ENCODE measurements at regions not wholly inside any gene's neighbourhood (a gene's known extent, or its start where the extent isn't known, plus 50 kb on each side); places are given as distances from the start of the nearest gene placed in this dataset.
A peak's percentile ranks its signal among the peaks of the same experiment; 100 is the strongest.

GRCh38 chr21:38909109-38909508 lies 103.4 kb downstream of the ETS2 start:
- no peaks in the 10 kb centered on the region for H3K27me3 ChIP-seq (ENCODE audit: control insufficient read depth, insufficient read depth, low read length)
- H3K9ac ChIP-seq (ENCODE audit: low read length in 3 of 3): no peak overlapping the region
- DNase-seq (no peak), FAIRE-seq (no peak)
- H3K4me1 ChIP-seq (ENCODE audit: control insufficient read depth in 2 of 3, insufficient read depth in 2 of 3, low read depth in 1 of 3, low read length in 3 of 3): peaks cover 4 to 32% (median 11%) of the 10 kb centered on the region in 3 donors
- TF ChIP-seq CTCF (IDR thresholded peaks at IDR 0.05; ENCODE audit: borderline replicate concordance, extremely low read depth, insufficient read depth): no peak
- H3K36me3 ChIP-seq (ENCODE audit: control insufficient read depth in 2 of 3, insufficient read depth in 3 of 3, low read length in 3 of 3): no peaks in the 10 kb centered on the region
- no peak overlapping the region for H3K4me3 ChIP-seq (ENCODE audit: low read length in 3 of 3)
- H3K9me3 ChIP-seq (ENCODE audit: control insufficient read depth in 2 of 3, insufficient read depth in 1 of 3, low read length in 3 of 3): no peaks in the 10 kb centered on the region
- H3K27ac ChIP-seq (ENCODE audit: low read depth in 2 of 2, low read length in 2 of 2): peak overlapping the region in 1 of 2 donors; percentile 7
- intact Hi-C loops (cut with DNase I): no loop called here

GRCh38 chr21:38908537-38908936 lies 102.8 kb downstream of the ETS2 start:
- Histone ChIP-seq H3K36me3 (ENCODE audit: control insufficient read depth in 2 of 3, insufficient read depth in 3 of 3, low read length in 3 of 3) (no peaks in the 10 kb centered on the region), H3K27me3 (ENCODE audit: control insufficient read depth, insufficient read depth, low read length) (no peaks in the 10 kb centered on the region), H3K27ac (ENCODE audit: low read depth in 2 of 2, low read length in 2 of 2) (peak overlapping the region in 1 of 2 donors; percentile 93), H3K4me1 (ENCODE audit: control insufficient read depth in 2 of 3, insufficient read depth in 2 of 3, low read depth in 1 of 3, low read length in 3 of 3) (peaks cover 1 to 29% (median 11%) of the 10 kb centered on the region in 3 donors), H3K9me3 (ENCODE audit: control insufficient read depth in 2 of 3, insufficient read depth in 1 of 3, low read length in 3 of 3) (no peaks in the 10 kb centered on the region), H3K4me3 (ENCODE audit: low read length in 3 of 3) (no peak overlapping the region), H3K9ac (ENCODE audit: low read length in 3 of 3) (peak overlapping the region in 1 of 3 donors; percentile 12)
- FAIRE-seq (no peak), DNase-seq (no peak)
- TF ChIP-seq CTCF (IDR thresholded peaks at IDR 0.05; ENCODE audit: borderline replicate concordance, extremely low read depth, insufficient read depth): no peak
- intact Hi-C loops (cut with DNase I): no loop called here

DNA sequence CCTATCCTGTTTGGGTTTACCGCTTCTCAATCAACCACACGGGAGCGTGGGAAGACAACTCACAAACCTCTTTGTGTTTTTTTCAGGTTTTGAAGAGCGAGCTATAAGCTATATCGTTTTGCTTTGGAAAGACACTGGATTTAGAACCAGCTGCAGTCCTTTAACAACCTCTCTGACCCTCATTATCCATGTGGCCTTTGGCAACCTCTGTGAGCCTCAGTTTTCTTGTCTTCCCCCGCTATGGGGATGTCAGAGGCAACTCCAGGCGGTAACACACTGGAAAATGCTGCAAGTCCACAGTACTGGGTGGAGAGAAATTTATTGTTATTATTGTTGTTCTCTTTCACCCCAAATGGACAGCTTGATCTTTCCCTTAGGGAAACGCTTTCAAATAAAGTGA lies 100.0 kb downstream of the ETS2 start:
- intact Hi-C loops (cut with DNase I): no loop called here
- H3K4me3 ChIP-seq (ENCODE audit: low read length in 3 of 3): no peak overlapping the region
- peaks cover 0 to 8% (median 0%) of the 10 kb centered on the region in 3 donors for H3K9me3 ChIP-seq (ENCODE audit: control insufficient read depth in 2 of 3, insufficient read depth in 1 of 3, low read length in 3 of 3)
- no peaks in the 10 kb centered on the region for H3K27me3 ChIP-seq (ENCODE audit: control insufficient read depth, insufficient read depth, low read length)
- no peak for TF ChIP-seq CTCF (IDR thresholded peaks at IDR 0.05; ENCODE audit: borderline replicate concordance, extremely low read depth, insufficient read depth)
- no peaks in the 10 kb centered on the region for H3K36me3 ChIP-seq (ENCODE audit: control insufficient read depth in 2 of 3, insufficient read depth in 3 of 3, low read length in 3 of 3)
- peaks cover 0 to 17% (median 11%) of the 10 kb centered on the region in 3 donors for H3K4me1 ChIP-seq (ENCODE audit: control insufficient read depth in 2 of 3, insufficient read depth in 2 of 3, low read depth in 1 of 3, low read length in 3 of 3)
- H3K27ac ChIP-seq (ENCODE audit: low read depth in 2 of 2, low read length in 2 of 2): peak overlapping the region in 1 of 2 donors; percentile 54
- no peak overlapping the region for H3K9ac ChIP-seq (ENCODE audit: low read length in 3 of 3)
- FAIRE-seq (no peak), DNase-seq (peak in 3 of 5 donors; percentile 63 to 94 (median 79))

GRCh38 chr21:38905328-38905727 lies 99.6 kb downstream of the ETS2 start:
- Histone ChIP-seq H3K9me3 (ENCODE audit: control insufficient read depth in 2 of 3, insufficient read depth in 1 of 3, low read length in 3 of 3) (peaks cover 0 to 8% (median 0%) of the 10 kb centered on the region in 3 donors), H3K9ac (ENCODE audit: low read length in 3 of 3) (no peak overlapping the region), H3K36me3 (ENCODE audit: control insufficient read depth in 2 of 3, insufficient read depth in 3 of 3, low read length in 3 of 3) (no peaks in the 10 kb centered on the region), H3K27me3 (ENCODE audit: control insufficient read depth, insufficient read depth, low read length) (no peaks in the 10 kb centered on the region), H3K4me3 (ENCODE audit: low read length in 3 of 3) (no peak overlapping the region), H3K4me1 (ENCODE audit: control insufficient read depth in 2 of 3, insufficient read depth in 2 of 3, low read depth in 1 of 3, low read length in 3 of 3) (peaks cover 0 to 17% (median 11%) of the 10 kb centered on the region in 3 donors), H3K27ac (ENCODE audit: low read depth in 2 of 2, low read length in 2 of 2) (no peak overlapping the region)
- no peak for TF ChIP-seq CTCF (IDR thresholded peaks at IDR 0.05; ENCODE audit: borderline replicate concordance, extremely low read depth, insufficient read depth)
- no peak for FAIRE-seq
- intact Hi-C loops (cut with DNase I): no loop called here
- DNase-seq: no peak

Measured in kidney (tissue), 13 donors.